NCI-H345 treated with DMSO at 0.1 percent for 48 hours (cell line): ENCODE measurements at regions not wholly inside any gene's neighbourhood (a gene's known extent, or its start where the extent isn't known, plus 50 kb on each side); places are given as distances from the start of the nearest gene placed in this dataset.

Experiments used
- DNase-seq: peaks from one replicate; lab custom pipeline; 2025; ENCODE audit not compliant: unreplicated experiment; lab: John Stamatoyannopoulos, UW

DNA sequence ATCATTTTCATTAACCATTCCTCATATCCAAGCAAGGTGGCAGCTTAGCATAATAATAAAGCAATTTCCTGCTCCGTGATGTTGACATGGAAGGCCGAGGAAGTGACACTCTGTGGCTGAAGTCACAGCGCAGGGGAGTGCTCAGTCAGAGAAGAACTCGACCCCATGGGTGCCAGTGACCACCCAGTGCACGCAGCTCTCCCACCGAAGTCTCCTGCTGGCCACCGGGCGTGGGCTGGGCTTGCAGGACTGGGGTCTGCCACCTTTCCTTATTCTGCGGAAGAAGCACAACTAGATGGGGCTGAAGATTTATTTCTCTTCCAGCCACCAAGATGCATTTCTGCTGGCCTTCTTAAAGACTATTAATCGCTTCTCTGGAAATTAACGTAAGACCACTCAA, 132.1 kb upstream of the SPACA7 start:
- no peak for DNase-seq

DNA sequence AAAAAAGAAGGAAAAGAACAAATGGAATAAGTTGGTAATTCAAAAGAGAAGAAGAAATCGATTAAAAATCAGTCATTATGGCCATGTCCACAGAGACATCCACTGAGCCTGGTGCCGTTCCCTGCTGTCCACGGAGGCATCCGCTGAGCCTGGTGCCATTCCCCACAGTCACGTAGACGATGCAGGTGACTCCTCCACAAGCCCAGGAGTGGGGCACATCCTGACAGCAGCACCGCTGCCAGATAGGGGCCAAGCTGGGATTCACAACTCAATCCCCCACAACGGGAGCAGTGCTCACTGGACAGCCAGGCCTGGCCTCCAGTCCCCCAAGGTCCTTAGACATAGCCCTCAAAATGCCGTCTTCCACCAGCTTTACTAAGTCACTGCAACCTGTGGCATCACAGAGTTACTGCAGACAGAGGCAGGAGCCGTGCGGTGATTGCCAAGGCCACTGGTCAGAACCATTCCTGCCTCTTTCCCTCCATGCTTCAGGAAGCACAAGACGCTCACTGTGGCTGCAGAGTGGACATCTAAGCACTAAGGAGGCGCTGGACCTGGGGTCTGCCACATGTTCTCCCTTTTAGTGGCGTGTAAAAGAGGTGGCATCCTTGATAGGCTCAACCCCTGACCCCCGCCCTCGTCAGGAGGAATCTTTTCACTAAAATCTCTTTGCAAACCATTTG, 131.5 kb upstream of the SPACA7 start:
- DNase-seq: no peak

GRCh38 chr13:112245179-112245724, 130.9 kb upstream of the SPACA7 start:
- DNase-seq: no peak

- DNase-seq: no peak
These were observed 130.2 kb upstream of the SPACA7 start for GRCh38 chr13:112245989-112246388.

DNA sequence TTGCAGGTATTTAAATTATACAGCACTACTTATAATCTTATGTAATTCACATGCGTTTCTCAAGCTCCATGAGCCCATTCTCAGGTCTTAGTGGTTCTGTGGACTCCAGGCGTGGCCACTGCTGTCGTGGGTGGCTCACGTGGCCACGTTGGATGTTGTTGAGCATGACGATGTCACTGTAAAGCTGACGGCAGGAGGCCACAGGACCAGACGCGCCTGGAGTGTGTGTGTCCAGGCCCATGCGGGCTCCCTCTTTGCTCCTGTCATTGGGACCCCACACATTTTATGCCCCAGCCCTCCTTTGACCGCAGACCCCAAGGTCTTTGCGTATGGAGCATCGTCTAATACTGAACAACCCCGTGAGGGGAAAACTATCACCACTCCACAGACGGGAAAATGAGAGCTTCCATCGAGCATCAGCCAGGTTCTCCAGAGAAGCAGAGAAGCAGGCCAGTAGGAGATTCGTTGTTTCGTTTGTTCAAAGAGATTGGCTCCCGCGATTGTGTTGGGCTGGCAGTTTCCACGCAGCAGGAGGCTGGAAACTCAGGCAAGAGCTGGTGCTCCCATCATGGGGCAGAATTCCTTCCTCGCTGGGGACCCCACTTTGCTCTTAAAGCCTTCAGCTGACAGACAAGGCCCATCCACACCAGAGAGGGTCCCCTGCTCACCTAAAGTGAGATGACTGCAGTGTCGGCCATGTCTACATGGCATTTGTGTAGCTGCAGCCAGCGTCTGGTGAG, 129.3 kb upstream of the SPACA7 start:
- DNase-seq: no peak

GRCh38 chr13:112247471-112248405, 128.4 kb upstream of the SPACA7 start:
- no peak for DNase-seq

GRCh38 chr13:112248406-112248760, 127.8 kb upstream of the SPACA7 start:
- no peak for DNase-seq

GRCh38 chr13:112248862-112249592, 127.1 kb upstream of the SPACA7 start:
- DNase-seq: no peak

GRCh38 chr13:112249644-112250610, 126.2 kb upstream of the SPACA7 start:
- no peak for DNase-seq

- no peak for DNase-seq
These were observed 125.2 kb upstream of the SPACA7 start for GRCh38 chr13:112250788-112251445.

- no peak for DNase-seq
These were observed 124.1 kb upstream of the SPACA7 start for GRCh38 chr13:112251930-112252585.

GRCh38 chr13:112252804-112253590, 123.2 kb upstream of the SPACA7 start:
- no peak for DNase-seq

DNA sequence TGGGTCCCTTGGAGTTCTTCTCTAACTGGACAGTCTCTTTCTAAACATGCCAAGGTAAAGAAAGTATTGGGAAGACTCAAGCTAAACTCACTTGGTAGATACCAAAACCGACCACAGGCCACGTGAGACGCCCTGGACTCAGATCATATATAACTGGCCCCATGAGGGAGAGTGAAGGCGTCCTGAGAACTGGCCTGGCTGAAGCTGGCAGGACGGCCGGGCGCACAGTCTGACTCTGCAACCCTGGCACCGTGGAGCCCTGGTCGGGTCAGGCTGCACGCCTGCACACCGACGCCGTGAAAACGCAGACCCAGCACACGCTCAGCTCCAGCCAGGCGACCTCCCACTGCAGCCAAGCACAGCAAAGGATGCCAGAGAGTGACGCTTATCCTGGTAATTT, 122.5 kb upstream of the SPACA7 start:
- no peak for DNase-seq

DNA sequence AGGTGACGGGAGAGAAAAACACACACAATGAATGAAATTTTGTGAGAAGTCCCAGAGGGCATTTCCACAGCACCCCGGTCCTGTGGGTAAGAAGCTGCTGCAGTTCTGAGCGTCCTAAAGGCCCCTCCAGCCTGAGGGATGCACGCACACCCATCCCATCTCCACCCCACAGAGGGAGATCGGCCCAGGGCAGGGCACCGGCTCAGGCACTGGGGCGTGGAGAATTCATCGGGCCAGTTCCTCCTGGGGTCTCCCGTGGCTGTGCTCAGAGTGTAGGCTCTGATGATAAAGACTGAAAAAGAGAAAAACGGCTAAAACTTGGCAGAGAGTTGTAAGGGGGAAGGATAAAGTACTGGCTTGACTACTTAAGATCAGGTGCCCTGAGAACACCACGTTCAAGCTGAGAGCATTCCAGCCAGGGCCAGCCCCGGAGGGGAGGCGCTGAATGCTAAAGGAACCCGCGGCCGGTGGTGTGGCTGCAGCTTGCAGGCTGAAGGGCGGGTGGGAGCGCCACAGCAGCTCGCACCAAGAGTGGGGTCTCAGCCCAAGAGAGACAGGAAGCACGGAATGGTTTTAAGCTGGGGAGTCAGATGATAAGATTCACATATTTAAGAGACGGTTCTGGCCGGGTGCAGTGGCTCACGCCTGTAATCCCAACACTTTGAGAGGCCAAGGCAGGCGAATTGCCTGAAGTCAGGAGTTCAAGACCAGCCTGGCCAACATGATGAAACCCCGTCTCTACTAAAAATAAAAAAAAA, 121.9 kb upstream of the SPACA7 start:
- no peak for DNase-seq

- DNase-seq: no peak
These were observed 121.3 kb upstream of the SPACA7 start for GRCh38 chr13:112254900-112255299.

DNA sequence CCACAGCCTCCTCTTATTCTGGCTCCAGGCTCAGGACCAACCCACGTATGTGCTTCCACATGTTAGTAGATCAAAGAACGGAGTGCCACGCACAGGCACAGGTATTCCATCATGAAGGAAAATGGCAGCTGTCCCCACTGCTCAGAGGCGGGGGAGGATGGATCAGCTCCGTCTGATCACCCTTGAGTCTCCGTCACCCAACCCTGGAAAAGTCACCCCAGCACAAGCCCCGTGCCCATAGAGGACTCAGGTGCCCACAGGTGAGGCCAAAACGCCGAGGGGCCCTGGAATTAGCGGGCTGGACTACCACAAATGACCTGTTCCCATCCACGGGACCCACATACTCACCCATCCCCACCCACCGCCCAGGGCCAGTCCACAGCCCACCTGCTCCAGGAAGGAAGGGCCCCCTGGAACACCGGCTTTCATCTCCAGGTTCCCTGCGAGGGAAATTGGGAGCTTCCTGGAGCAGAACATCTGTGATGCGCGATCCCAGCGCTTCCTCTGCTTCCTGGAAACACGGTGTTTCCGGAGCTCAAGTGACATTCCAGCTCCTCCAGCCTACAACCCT, 120.5 kb upstream of the SPACA7 start:
- no peak for DNase-seq
